ENCODE measurements at regions not wholly inside any gene's neighbourhood (a gene's known extent, or its start where the extent isn't known, plus 50 kb on each side); places are given as distances from the start of the nearest gene placed in this dataset.
"Not testable (repeated sequence)": the region's sequence is repeated elsewhere in the genome, so short reads cannot be mapped to it uniquely, and the experiment has no call there.

DNA sequence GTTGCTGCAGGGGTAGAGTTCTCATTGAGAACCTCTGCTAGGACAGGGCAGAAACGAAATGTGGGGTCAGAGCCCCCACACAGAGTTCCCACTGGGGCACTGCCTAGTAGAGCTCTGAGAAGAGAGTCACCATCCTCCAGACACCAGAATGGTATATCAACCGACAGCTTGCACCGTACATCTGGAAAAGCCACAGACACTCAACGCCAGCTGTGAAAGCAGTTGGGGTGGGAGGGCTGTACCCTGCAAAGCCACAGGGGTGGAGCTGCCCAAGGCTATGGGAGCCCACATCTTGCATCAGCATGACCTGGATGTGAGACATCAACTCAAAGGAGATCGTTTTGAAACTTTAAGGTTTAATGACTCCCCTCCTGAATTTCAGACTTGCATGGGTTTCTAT, 284.0 kb upstream of the DEPDC1 start:
- DNase-seq (ENCODE audit: low spot score) = no peak

DNA sequence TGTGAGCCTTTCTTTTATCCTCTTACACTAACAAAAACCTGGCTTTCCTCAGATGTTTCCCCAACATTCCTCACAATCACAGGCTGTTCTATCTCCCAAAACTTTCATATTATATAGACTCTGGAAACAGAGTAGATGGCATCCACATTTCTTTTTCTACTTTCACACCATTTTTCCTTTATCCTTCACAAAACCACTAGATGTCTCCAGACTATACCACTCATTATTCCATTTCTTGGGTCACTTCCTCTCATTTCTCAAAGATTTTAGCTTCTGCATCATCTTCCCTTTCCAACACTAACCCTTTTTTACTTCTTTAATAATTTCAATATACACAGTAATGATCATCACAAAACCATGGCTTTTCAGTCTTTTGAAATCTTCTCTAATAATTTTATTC, 286.0 kb upstream of the DEPDC1 start:
- DNase-seq (ENCODE audit: low spot score) = no peak

DNA sequence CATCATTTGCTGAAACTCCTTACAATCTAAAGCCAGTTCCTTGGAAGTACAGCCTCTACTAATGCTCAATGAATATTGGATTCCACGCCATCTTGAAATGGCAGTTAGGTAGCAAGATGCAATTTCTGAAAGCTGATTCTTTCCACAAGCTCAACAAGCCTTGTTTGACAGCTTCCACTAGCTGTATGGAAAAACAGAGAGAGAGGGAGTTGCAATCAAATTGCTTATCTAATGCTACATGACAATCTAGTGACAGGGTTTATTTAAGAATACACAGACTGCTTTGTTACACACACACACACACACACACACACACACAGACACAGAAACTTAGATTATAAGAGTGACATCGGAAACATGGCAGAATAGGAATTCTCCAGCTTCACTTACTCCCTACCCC, 288.4 kb upstream of the DEPDC1 start:
- DNase-seq (ENCODE audit: low spot score) = no peak

DNA sequence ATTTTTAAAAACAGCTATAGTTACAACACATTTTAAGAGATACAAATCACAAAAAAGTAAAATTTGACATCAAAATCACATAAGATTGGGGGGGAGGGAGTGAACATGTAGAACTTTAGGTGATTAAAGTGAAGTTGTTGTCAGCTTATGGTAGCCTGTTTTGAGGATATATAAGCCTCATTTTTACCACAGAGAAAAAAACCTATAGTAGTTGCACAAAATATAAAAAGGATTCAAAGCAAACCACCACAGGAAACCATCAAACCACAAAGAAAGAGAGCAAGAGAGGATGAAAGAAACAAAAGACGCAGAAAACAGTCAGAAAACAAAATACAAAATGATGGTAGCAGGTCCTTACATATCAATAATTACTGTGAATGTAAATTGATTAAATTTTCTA, 291.9 kb upstream of the DEPDC1 start:
- DNase-seq (ENCODE audit: low spot score) = no peak

DNA sequence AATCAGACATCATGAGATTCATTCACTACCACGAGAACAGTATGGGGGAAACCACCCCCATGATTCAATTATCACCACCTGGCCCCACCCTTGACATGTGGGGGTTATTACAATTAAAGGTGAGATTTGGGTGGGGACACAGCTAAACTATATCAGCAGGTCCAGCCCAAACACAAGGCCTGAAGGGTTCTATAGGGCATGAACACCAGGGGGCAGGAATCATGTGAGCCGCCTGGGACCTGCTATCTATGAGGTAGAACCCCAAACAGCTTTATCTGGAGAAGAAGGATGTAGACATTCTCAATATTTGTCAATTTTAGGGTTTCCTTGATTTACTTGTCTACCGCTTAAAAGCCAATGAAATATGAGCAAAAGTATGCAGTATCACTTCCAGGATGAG, 294.9 kb upstream of the DEPDC1 start:
- no peak for DNase-seq (ENCODE audit: low spot score)

DNA sequence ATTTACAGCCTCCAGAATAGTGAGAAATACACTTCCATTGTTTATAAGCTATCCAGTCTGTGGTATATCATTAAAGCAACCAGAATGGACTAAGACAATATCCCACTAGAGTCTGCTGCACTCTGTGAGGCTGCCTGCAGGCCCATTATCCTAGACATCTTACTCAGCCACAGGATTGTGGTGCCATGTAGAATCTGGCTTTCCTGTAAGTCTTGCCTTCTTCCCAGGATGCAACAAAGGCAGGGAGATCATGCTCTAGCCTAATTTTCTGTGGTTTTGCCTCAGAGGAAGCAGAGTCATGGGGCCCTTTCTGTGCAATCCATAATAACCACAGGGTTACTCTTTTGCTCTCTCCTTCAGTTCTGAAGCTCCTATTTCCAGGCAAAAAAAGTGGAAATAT, 299.1 kb upstream of the DEPDC1 start:
- DNase-seq (ENCODE audit: low spot score) = no peak

DNA sequence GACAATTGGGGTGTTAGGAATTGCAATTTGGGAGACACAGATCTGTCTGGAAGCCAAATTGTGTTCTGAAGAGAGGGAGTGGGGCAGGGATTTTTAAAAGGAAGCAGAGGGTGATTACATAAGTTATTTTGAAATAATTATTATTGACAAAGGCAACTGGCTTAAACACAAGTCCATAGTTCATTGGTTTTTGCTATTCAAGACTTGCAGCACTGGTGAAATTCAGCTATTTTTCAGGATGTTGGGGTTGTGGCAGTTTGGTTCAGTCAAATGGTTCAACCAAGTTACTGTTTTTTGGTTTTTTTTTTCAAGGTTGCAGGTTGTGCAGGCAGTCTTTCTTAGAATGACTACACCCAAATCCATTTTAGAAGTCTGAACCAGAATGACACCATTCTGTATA, 300.0 kb upstream of the DEPDC1 start:
- DNase-seq (ENCODE audit: low spot score) = peak; percentile 11

DNA sequence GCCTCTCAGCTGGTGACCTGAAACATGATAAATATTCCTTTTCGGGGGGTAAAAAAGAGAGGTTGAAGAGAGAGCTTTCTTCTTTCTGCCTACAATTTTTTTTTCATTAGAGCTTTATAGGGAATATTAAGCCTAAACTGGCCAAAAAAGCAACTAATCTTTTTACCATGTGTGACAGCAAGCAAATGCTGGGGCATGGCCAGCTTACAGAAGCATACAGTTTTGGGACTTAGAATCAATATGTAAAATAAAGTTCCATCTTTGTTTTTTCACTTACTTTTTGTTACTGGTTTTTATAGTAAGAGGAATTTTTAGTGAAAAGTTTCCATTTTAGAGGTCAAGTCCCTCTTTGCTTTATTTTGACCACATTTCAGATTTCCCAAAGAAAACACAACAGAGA, 301.2 kb upstream of the DEPDC1 start:
- no peak for DNase-seq (ENCODE audit: low spot score)

DNA sequence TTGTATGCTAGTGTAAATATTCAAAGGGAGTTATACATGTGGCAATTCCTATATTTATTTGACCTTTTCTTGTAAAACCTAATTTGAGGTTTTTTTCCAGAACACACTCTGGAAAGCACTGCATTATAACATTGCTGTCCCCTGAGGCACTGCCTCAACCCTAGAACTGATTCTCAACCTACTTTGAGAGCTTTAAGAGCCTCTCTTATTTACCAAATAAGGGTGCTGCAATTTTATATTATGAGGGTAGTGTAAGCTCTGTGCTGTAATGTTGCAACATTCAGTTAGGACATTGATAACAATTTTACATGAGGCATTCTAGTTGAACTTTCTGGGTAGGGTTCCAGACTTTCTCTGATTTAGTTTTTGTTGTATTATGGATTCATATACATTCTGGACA, 302.2 kb upstream of the DEPDC1 start:
- DNase-seq (ENCODE audit: low spot score) = no peak

DNA sequence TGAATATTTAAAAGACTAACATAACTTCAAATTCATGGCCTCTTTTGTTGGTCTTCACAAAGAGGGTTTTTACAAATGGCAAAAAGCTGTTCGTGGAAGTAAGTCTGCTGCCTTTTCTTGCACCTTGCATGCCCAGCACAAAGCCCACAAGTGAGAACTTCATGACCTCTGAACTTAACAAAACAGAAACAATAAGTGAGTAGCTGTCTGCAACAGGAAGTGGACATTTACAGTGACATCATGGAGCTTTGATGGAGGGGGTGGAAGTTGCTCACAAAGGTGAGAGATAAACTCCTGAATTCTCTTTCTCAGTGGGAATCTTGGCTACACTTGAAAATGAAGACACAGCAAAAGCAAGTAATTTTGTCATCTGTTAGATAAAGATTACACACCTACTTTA, 303.3 kb upstream of the DEPDC1 start:
- no peak for DNase-seq (ENCODE audit: low spot score)

DNA sequence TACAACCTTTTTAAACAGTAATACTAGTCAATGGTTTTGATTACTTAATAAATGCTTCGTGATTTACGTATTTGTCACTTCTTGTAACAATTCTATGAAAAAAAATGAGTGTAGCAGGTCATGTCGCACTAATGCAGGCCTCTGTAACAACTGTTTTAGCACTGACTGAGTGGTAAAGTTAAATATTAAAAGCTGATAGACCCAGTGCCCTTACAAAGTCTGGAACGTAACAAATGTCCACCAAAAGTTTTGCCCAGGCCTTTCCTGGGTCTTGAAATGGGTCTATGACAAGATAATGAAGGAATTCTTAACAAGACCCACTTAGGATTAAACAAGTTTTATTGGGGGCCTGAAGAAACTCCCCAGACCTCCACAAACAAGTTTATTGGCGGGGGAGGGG, 304.6 kb upstream of the DEPDC1 start:
- no peak for DNase-seq (ENCODE audit: low spot score)

DNA sequence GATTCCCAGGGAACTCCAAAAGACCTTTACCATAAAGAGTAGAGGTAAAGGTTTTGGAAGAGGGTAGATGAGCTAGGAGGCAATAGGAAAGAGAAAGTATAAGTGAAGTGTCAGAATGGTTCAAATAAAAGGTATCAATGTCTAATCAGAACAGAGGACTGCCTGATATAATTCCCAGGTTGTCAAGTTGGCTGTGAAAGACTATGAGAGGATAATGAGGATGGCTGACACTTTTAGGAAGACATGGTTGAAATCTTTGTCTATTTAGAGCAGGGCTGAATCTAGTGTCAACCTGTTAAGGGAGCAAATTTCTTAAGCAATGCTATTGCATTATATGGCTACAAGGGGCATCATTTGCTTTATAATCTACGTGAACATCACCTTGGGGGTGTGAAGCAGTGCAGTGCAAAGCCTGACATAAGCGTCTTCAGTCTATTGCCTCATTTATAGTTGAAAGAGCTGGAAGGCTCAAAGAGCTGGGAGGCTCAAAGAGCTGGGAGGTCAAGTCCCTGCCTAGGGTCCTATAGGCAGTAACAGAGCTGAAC, 308.3 kb upstream of the DEPDC1 start:
- DNase-seq (ENCODE audit: low spot score) = no peak

DNA sequence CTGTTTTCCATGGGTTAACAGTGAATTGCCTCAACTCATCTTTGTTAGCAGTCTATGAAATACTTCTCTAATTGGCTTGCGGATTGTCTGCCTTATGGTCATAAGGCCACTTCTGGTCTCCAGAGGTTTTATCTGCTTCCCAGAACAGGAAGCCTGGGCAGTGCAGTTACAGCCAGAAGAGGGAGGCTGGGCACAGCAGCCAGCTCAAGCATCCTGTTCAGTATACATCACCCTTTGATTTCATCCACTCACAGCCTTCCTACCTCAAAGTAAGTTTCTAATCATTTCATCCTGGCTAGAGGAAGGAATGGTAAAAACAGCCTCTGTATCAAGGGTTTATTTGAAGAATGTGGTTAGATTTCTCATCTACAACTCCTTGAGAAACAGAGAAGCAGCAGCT, 311.5 kb upstream of the DEPDC1 start:
- DNase-seq (ENCODE audit: low spot score) = no peak

DNA sequence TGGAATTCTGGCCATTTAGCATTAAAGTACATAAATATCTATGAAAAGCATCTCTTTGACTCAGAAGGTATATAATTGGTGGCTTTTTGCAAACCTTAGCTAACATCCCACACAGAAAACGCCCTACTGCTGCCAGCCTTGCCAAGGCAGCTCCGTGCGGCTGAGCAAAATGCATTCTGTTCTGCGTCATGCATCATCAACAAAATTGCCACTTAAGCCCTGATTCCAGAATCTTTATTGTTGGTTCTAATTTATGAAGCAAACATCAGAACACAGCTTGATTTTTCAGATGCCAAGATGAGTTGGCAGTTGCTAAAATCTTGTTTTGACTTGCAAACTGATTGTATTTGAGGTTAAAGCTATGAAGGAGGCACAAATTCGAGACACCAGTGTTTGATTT, 314.9 kb upstream of the DEPDC1 start:
- DNase-seq (ENCODE audit: low spot score) = peak; percentile 2

DNA sequence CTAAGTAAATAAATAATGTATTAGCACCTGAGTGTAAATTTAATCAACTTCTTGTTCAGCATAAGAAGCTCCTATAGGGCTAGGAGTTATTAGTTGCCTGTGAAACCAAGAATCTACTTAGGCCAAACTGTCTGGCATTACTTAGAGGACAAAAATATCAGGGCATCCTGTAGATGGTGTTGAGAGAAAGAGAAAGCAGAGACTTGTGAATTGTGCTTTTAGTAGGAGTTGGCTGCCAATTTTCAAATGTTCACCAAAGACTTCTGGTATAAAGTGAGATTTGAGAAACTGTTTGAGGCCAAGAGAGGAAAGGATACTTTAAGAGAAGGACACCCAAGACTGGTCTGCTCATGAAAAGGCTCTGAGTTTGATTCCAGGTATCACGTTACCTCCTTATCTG, 315.5 kb upstream of the DEPDC1 start:
- DNase-seq (ENCODE audit: low spot score) = no peak

DNA sequence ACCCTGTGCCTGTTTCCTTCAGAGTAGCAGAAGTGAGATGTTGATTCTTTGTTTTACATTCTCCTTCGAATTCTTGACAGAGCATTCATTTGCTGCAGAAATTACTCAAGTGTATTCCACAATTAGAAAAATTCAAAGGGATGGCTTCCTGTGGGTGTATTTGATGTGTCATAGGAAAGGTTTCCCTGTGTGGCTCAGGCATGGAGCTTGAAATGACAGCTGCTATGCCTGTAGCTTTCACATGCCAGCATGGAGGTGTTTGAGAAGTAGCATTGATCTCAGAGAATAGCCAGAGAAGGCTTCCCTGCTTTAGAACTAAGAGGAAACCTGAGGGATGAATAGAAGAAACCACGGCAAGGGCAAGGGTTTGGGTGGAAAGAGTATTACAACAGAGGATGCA, 317.2 kb upstream of the DEPDC1 start:
- no peak for DNase-seq (ENCODE audit: low spot score)

DNA sequence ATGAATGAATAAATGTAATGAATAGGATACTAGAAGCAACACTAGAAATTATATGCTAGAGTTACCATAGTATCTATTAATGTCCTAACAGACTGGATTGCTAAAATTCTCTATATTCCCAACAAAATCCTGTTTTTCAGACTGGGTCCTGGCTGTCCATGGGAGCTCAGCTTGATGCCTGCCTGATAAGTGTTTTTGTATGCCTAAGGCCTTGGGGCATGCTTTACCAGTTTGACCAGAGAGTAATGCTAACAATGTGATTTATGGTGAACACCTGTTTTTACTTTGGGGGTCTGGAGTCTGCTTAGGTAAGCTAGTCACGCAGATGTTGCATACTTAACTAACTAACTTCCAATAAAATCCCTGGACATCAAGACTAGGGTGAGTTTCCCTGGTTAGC, 318.8 kb upstream of the DEPDC1 start:
- no peak for DNase-seq (ENCODE audit: low spot score)

DNA sequence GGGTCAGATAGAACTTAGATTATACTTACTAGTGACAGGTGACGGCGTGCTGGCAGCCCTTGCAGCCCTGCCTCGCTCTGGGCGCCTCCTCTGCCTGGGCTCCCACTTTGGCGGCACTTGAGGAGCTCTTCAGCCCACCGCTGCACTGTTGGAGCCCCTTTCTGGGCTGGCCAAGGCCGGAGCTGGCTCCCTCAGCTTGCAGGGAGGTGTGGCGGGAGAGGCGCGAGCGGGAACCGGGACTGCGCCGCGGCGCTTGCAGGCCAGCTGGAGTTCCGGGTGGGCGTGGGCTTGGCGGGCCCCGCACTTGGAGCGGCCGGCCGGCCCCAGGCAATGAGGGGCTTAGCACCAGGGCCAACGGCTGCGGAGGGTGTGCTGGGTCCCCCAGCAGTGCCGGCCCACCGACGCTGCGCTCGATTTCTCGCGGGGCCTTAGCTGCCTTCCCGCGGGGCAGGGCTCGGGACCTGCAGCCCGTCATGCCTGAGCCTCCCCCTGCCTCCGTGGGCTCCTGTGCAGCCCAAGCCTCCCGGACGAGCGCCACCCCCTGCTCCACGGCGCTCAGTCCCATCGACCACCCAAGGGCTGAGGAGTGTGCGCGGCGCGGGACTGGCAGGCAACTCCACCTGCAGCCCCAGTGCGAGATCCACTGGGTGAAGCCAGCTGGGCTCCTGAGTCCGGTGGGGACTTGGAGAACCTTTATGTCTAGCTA, 320.8 kb upstream of the DEPDC1 start:
- DNase-seq (ENCODE audit: low spot score) = not testable (repeated sequence)

DNA sequence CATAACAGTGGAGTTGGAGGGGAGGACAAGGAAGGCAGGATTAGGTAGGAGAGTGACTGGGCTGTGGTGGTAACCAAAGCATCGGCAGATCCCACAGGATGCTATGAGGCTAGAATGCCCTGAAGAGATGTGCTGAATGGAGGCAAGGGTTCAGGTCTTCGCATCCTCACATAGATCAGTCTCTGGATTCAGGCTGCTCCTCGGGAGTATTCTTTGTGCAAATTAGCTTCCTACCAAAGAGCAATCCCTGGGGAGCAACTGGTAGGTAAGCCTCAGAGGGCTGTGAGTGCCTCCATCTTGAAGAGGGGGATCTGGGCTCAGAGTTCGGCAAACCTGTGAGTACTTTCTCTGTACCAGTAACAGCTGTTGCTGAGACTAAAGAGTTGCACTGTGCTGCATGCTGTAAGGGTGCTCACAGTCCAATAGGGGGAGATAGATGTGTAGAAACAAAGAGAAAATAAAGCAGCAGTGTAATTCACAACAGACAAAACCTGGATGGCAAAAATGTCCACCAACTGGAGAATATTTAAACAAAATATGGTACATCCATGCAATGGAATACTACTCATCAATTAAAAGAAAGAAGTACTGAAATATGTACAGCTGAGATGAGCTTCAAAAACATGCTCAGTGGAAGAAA, 322.4 kb upstream of the DEPDC1 start:
- no peak for DNase-seq (ENCODE audit: low spot score)

DNA sequence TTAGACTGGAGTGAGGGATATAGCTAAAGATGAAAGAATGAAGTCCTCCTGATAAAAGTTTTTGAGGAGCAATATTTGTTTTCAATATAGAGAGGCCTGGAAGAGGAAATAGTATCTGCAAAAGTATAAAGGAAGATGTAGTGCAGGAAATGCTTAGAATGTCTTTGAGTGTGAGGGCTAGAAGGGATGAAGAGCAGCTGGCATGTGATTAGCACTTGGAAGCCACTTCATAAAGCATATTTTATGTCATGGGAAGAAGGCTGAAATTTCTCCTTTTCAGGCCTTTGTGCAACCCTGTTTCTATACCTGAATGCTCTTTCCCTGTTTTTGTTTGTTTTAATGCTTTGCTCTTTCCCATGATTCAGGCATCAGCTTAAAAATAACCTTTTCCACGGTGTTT, 323.3 kb upstream of the DEPDC1 start:
- no peak for DNase-seq (ENCODE audit: low spot score)

DNA sequence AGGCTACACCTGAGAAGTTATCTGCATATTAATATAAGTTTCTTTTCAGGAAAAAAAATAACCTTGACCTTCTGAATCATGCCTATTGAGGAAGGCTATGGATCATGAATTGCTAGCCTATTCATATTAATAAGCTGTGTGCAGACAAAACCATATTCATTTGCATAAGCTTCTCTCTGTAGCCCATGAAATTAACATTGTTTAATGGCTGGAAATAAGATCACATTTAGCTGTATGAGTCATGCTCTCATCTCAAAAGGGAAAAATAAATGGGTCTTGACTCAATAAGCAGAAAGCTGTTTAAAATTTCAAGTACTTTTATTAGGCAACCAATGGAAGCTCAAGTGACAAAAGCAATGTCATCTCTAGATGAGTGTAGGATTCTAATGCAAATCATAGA, 330.0 kb upstream of the DEPDC1 start:
- no peak for DNase-seq (ENCODE audit: low spot score)

DNA sequence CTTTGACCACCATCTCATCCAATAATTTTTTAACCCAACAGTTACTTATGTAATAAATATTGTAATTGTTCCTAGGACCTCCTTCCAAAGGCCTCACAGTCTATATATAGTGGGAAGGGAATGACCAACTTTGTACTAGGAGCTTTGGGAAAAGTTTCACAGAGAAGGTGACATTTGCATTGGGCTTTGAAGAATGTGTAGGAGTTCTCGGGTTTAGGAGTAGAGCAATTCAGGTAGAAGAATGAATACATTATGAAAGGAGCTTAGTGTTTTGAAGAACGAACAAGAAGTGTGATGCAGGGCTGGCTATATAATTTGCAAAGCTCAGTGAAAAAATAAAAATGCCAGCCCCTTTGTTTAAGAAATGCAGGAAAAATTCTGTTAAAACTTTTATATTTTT, 330.4 kb upstream of the DEPDC1 start:
- DNase-seq (ENCODE audit: low spot score) = no peak

DNA sequence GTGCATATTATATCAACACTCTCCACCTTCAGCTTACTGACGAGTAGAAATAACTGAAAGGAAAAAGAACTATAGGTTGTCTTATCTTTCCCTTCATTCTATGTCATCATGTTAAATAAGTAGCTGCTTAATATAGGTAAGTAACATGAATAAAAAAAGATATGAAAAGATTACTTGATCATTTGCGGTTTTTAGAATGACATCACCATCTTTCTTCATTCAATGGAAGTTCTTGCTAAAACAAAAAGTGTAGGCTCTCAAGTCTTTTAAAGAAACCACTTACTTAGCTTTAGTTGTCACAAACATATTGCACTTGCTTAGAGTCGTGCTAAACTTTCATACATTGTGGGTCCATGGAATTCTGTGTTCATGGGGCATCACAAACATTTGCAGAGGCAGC, 331.1 kb upstream of the DEPDC1 start:
- no peak for DNase-seq (ENCODE audit: low spot score)

DNA sequence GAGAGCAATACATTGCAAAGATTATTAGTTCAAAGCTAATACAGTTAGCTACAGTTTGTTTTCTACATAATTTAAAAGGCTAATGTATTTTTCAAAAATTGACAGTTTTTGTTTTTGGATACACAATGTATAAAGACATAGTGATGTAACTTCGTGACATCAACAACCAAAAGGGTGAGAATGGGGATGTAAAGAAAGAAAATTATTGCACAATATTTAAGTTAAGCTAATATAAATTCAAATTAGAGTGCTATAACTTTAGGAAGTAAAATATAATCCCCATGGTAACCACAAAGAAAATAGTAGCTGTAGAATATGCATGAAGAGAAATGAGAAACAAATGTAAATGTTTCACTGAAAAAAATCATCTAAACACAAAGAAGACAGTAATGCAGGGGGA, 334.4 kb upstream of the DEPDC1 start:
- DNase-seq (ENCODE audit: low spot score) = no peak
